Astrocyte (in vitro differentiated cells and primary cell): ENCODE measurements at regions not wholly inside any gene's neighbourhood (a gene's known extent, or its start where the extent isn't known, plus 50 kb on each side); places are given as distances from the start of the nearest gene placed in this dataset.

Source experiments
- DNase-seq: peaks from one replicate; pipeline ENCODE4 v3.0.0-alpha.2; 2010; ENCODE audit warnings: low read depth
- FAIRE-seq: peaks from 2 replicates; lab custom pipeline; 2011; peaks lifted over from hg19 to GRCh38; lab: Jason Lieb, UNC
- H2AFZ ChIP-seq: 2 replicates; pipeline ENCODE4 v1.6.0; 2012; ENCODE audit warnings: low read depth, low read length, inconsistent platforms
- H3K27ac ChIP-seq: 2 replicates; pipeline ENCODE4 v1.5.1; 2011; ENCODE audit warnings: low read depth, low read length, inconsistent platforms
- H3K27me3 ChIP-seq: 2 replicates; pipeline ENCODE4 v1.6.0; 2011; ENCODE audit warnings: low read length, inconsistent platforms; ENCODE audit not compliant: insufficient read depth
- H3K36me3 ChIP-seq: 2 replicates; pipeline ENCODE4 v1.5.1; 2011; ENCODE audit warnings: low read length, inconsistent platforms; ENCODE audit not compliant: insufficient read depth
- H3K4me1 ChIP-seq: 2 replicates; pipeline ENCODE4 v1.5.1; 2011; ENCODE audit warnings: low read length, inconsistent platforms; ENCODE audit not compliant: insufficient read depth
- H3K4me2 ChIP-seq: 2 replicates; pipeline ENCODE4 v1.6.0; 2012; ENCODE audit warnings: low read length, inconsistent platforms
- H3K4me3 ChIP-seq: 2 replicates; pipeline ENCODE4 v1.5.1; 2011; ENCODE audit warnings: low read depth, mild to moderate bottlenecking, low read length, inconsistent platforms; ENCODE audit not compliant: insufficient read depth
- H3K79me2 ChIP-seq: 2 replicates; pipeline ENCODE4 v1.6.0; 2012; ENCODE audit warnings: mild to moderate bottlenecking, low read length, inconsistent platforms; ENCODE audit not compliant: insufficient read depth
- H3K9ac ChIP-seq: 2 replicates; pipeline ENCODE4 v1.6.0; 2012; ENCODE audit warnings: mild to moderate bottlenecking, low read length, inconsistent platforms
- H3K9me3 ChIP-seq: 2 replicates; pipeline ENCODE4 v1.5.1; 2012; ENCODE audit warnings: low read depth, mild to moderate bottlenecking, low read length, inconsistent platforms; ENCODE audit not compliant: insufficient read depth
- H4K20me1 ChIP-seq: 2 replicates; pipeline ENCODE4 v1.6.0; 2012; ENCODE audit warnings: low read length, inconsistent platforms; ENCODE audit not compliant: insufficient read depth
- H3K27ac Mint-ChIP-seq: one replicate; pipeline ENCODE4 v1.8.0; 2021; ENCODE audit warnings: mild to moderate bottlenecking, mixed read lengths; ENCODE audit not compliant: unreplicated experiment
- H3K27me3 Mint-ChIP-seq: one replicate; pipeline ENCODE4 v1.8.0; 2021; ENCODE audit warnings: low read depth, mixed read lengths; ENCODE audit not compliant: unreplicated experiment
- H3K36me3 Mint-ChIP-seq: one replicate; pipeline ENCODE4 v1.8.0; 2021; ENCODE audit warnings: low read depth, mixed read lengths; ENCODE audit not compliant: unreplicated experiment
- H3K4me1 Mint-ChIP-seq: one replicate; pipeline ENCODE4 v1.8.0; 2021; ENCODE audit warnings: low read depth, mixed read lengths; ENCODE audit not compliant: unreplicated experiment
- H3K4me3 Mint-ChIP-seq: one replicate; pipeline ENCODE4 v1.8.0; 2021; ENCODE audit warnings: mild to moderate bottlenecking, moderate library complexity, mixed read lengths; ENCODE audit not compliant: unreplicated experiment
- H3K9me3 Mint-ChIP-seq: one replicate; pipeline ENCODE4 v1.8.0; 2021; ENCODE audit warnings: mild to moderate bottlenecking, mixed read lengths; ENCODE audit not compliant: unreplicated experiment
- EZH2 ChIP-seq: IDR thresholded peaks from 2 replicates; pipeline ENCODE4 v1.6.1; 2012; ENCODE audit warnings: mild to moderate bottlenecking, low read length, inconsistent platforms; ENCODE audit not compliant: insufficient read depth
- TF ChIP-seq, protein P1 (sequence below): IDR thresholded peaks from 2 replicates; pipeline ENCODE4 v1.5.1; 2011; ENCODE audit warnings: low read depth, mild to moderate bottlenecking, inconsistent platforms, low read length, moderate library complexity; ENCODE audit not compliant: insufficient read depth

DNA sequence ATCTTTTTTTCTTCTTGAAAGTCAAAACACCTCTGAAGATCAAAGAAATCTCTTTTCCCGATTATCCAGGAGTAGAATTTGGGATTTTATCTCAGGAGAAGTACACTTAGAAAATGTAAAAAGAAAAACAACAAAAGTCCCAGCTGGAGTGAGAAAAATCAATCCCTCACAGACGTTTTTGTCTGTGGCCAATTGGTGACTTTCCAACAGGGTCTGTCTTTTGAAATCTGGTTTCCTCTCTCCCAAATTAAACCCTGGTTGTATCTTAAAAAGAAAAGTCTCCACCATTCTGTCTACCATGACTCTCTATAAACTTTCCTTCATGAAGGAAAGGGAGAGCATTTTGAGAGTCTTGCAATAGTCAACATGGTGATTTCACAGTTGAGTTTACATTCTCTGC is 88.1 kb downstream of the DACT1 start:
- no peaks in the 10 kb centered on the region for H3K27me3 Mint-ChIP-seq
- H3K4me1 Mint-ChIP-seq, result peaks cover 21% of the 10 kb centered on the region
- Histone ChIP-seq H3K9me3 (no peaks in the 10 kb centered on the region), H3K79me2 (no peaks in the 10 kb centered on the region), H3K36me3 (no peaks in the 10 kb centered on the region), H3K4me3 (no peak overlapping the region), H3K9ac (no peak overlapping the region), H4K20me1 (no peaks in the 10 kb centered on the region), H3K27me3 (no peaks in the 10 kb centered on the region), H3K4me2 (no peak overlapping the region), H3K27ac (no peak overlapping the region), H3K4me1 (peaks cover 5% of the 10 kb centered on the region), H2AFZ (no peak overlapping the region)
- H3K27ac Mint-ChIP-seq, result no peak overlapping the region
- H3K4me3 Mint-ChIP-seq, result no peak overlapping the region
- H3K36me3 Mint-ChIP-seq, result no peaks in the 10 kb centered on the region
- FAIRE-seq (no peak), DNase-seq (no peak)
- no peak for TF ChIP-seq EZH2
- TF ChIP-seq, protein P1, sequence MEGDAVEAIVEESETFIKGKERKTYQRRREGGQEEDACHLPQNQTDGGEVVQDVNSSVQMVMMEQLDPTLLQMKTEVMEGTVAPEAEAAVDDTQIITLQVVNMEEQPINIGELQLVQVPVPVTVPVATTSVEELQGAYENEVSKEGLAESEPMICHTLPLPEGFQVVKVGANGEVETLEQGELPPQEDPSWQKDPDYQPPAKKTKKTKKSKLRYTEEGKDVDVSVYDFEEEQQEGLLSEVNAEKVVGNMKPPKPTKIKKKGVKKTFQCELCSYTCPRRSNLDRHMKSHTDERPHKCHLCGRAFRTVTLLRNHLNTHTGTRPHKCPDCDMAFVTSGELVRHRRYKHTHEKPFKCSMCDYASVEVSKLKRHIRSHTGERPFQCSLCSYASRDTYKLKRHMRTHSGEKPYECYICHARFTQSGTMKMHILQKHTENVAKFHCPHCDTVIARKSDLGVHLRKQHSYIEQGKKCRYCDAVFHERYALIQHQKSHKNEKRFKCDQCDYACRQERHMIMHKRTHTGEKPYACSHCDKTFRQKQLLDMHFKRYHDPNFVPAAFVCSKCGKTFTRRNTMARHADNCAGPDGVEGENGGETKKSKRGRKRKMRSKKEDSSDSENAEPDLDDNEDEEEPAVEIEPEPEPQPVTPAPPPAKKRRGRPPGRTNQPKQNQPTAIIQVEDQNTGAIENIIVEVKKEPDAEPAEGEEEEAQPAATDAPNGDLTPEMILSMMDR, result no peak
- no peaks in the 10 kb centered on the region for H3K9me3 Mint-ChIP-seq

DNA sequence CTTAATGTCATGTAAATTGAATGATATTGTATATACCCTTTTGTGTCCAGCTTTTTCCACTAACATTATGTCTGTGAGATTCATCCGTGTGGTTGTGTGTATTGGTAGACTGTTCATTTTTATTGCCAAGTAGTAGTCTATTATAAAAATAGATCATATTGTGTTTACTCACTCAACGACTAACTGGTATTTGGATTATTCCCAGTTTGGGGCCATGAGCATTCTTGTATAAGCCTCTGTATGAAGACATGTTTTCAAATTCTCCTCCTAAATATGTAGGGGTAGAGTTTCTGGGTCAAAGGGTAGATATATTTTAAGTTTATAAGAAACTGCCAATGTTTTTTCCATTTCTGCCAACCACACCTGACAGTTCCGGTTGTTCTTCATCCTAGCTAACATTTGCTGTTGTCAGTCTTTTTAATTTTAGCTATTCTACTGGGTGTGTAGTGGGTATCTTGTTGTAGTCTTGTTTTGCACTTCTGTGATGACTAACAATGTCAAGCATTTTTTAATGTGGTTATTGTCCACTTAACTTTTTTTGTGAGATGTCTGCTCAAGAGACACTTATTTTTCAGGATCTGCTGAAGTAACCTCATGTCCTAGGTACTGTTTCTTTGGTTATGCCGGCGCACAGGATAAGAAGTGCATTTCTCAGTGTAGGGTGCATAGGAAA is 93.2 kb downstream of the DACT1 start:
- Mint-ChIP-seq H3K27ac (peak overlapping the region; percentile 68), H3K27me3 (no peaks in the 10 kb centered on the region), H3K4me1 (peaks cover 36% of the 10 kb centered on the region), H3K36me3 (no peaks in the 10 kb centered on the region), H3K4me3 (no peak overlapping the region), H3K9me3 (no peaks in the 10 kb centered on the region)
- TF ChIP-seq, protein P1, result no peak
- TF ChIP-seq EZH2, result no peak
- Histone ChIP-seq H3K4me2 (peak overlapping the region; percentile 80), H3K9me3 (no peaks in the 10 kb centered on the region), H3K27ac (peak overlapping the region; percentile 93), H3K9ac (peak overlapping the region; percentile 60), H3K4me3 (no peak overlapping the region), H3K79me2 (no peaks in the 10 kb centered on the region), H4K20me1 (no peaks in the 10 kb centered on the region), H3K27me3 (no peaks in the 10 kb centered on the region), H3K36me3 (no peaks in the 10 kb centered on the region), H2AFZ (no peak overlapping the region), H3K4me1 (peaks cover 19% of the 10 kb centered on the region)
- FAIRE-seq (no peak), DNase-seq (no peak)
